DND-41 (cell line): ENCODE measurements at regions not wholly inside any gene's neighbourhood (a gene's known extent, or its start where the extent isn't known, plus 50 kb on each side); places are given as distances from the start of the nearest gene placed in this dataset.

ENCODE experiments used
- ATAC-seq: fragments of 200-7000 bp; cut with Tn5 transposase; 3 replicates; pipeline ENCODE4 v1.9.1; 2021; ENCODE audit warnings: low read depth; ENCODE audit not compliant: insufficient read depth
- DNase-seq: peaks from one replicate; pipeline ENCODE4 v3.0.0-alpha.2; 2020
- H2AFZ ChIP-seq: 2 replicates; pipeline ENCODE4 v1.6.0; 2012; ENCODE audit warnings: low read depth, low read length
- H3K27ac ChIP-seq: 2 replicates; pipeline ENCODE4 v1.5.1; 2012; ENCODE audit warnings: low read length, inconsistent platforms
- H3K27me3 ChIP-seq: fragments of 200-600 bp; sonication (generic); 2 replicates; pipeline ENCODE4 v1.6.0; 2012; ENCODE audit warnings: low read length, mild to moderate bottlenecking, inconsistent platforms; ENCODE audit not compliant: insufficient read depth, poor library complexity
- H3K36me3 ChIP-seq: 2 replicates; pipeline ENCODE4 v1.5.1; 2012; ENCODE audit warnings: low read length, inconsistent platforms; ENCODE audit not compliant: insufficient read depth
- H3K4me1 ChIP-seq: 2 replicates; pipeline ENCODE4 v1.5.1; 2012; ENCODE audit warnings: mild to moderate bottlenecking, low read length; ENCODE audit not compliant: insufficient read depth
- H3K4me2 ChIP-seq: 2 replicates; pipeline ENCODE4 v1.6.0; 2012; ENCODE audit warnings: mild to moderate bottlenecking, moderate library complexity, low read length, inconsistent platforms; ENCODE audit not compliant: insufficient read depth
- H3K4me3 ChIP-seq, 2 experiments: fragments of 200-600 bp in 1 of 2; shearing (Covaris generic) in 1 of 2; 2 replicates each; pipeline ENCODE4 v1.5.1; 2012 to 2016; ENCODE audit warnings: inconsistent platforms in 2 of 2, low read length in 2 of 2, mild to moderate bottlenecking in 2 of 2, low read depth in 1 of 2, moderate library complexity in 1 of 2
- H3K79me2 ChIP-seq: 2 replicates; pipeline ENCODE4 v1.6.0; 2012; ENCODE audit warnings: low read length, inconsistent platforms; ENCODE audit not compliant: insufficient read depth
- H3K9ac ChIP-seq: 2 replicates; pipeline ENCODE4 v1.6.0; 2012; ENCODE audit warnings: low read depth, mild to moderate bottlenecking, inconsistent platforms, low read length, moderate library complexity
- H3K9me3 ChIP-seq: 2 replicates; pipeline ENCODE4 v1.5.1; 2012; ENCODE audit warnings: low read length, moderate library complexity, mild to moderate bottlenecking, inconsistent platforms; ENCODE audit not compliant: insufficient read depth, severe bottlenecking
- H4K20me1 ChIP-seq: 2 replicates; pipeline ENCODE4 v1.6.0; 2012; ENCODE audit warnings: low read length; ENCODE audit not compliant: insufficient read depth
- EZH2 ChIP-seq: IDR thresholded peaks from 3 replicates; pipeline ENCODE4 v1.6.1; 2012; ENCODE audit warnings: borderline replicate concordance, low read depth, mild to moderate bottlenecking, moderate library complexity, low read length, inconsistent platforms; ENCODE audit not compliant: severe bottlenecking
- TF ChIP-seq, protein P1 (sequence below): IDR thresholded peaks from 2 replicates; pipeline ENCODE4 v1.5.1; 2012; ENCODE audit warnings: borderline replicate concordance, low read length, moderate library complexity, mild to moderate bottlenecking; ENCODE audit not compliant: poor library complexity, severe bottlenecking; ENCODE audit errors: extremely low read depth

DNA sequence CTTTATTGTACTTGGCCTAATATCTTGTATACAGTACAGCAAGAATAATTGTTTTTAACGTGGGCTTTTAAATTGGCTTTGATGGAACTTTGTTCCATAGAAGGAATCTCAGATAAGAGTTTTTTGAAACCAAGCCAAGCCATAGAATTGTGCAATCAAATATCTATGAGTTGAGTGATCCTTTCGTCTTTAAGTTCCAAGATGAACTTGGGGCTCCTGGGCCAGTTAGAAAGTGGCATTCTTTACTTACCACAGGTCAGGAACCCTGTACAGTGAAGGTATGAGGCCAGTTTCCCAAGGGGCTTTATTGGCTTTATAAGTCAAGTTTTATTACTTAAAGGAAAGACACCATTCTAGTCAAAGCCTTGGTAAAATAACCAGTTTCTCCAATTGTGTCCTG lies 2104.2 kb downstream of the PCDH7 start:
- no peak for ATAC-seq
- Histone ChIP-seq H3K4me2 (no peak overlapping the region), H3K36me3 (no peaks in the 10 kb centered on the region), H3K4me1 (no peaks in the 10 kb centered on the region), H3K9ac (no peak overlapping the region), H3K9me3 (peaks cover 23% of the 10 kb centered on the region), H3K79me2 (no peaks in the 10 kb centered on the region), H4K20me1 (no peaks in the 10 kb centered on the region), H3K4me3 (no peak overlapping the region), H2AFZ (no peak overlapping the region), H3K27me3 (no peaks in the 10 kb centered on the region), H3K27ac (no peak overlapping the region)
- DNase-seq: no peak
- TF ChIP-seq, protein P1, sequence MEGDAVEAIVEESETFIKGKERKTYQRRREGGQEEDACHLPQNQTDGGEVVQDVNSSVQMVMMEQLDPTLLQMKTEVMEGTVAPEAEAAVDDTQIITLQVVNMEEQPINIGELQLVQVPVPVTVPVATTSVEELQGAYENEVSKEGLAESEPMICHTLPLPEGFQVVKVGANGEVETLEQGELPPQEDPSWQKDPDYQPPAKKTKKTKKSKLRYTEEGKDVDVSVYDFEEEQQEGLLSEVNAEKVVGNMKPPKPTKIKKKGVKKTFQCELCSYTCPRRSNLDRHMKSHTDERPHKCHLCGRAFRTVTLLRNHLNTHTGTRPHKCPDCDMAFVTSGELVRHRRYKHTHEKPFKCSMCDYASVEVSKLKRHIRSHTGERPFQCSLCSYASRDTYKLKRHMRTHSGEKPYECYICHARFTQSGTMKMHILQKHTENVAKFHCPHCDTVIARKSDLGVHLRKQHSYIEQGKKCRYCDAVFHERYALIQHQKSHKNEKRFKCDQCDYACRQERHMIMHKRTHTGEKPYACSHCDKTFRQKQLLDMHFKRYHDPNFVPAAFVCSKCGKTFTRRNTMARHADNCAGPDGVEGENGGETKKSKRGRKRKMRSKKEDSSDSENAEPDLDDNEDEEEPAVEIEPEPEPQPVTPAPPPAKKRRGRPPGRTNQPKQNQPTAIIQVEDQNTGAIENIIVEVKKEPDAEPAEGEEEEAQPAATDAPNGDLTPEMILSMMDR: no peak
- no peak for TF ChIP-seq EZH2

DNA sequence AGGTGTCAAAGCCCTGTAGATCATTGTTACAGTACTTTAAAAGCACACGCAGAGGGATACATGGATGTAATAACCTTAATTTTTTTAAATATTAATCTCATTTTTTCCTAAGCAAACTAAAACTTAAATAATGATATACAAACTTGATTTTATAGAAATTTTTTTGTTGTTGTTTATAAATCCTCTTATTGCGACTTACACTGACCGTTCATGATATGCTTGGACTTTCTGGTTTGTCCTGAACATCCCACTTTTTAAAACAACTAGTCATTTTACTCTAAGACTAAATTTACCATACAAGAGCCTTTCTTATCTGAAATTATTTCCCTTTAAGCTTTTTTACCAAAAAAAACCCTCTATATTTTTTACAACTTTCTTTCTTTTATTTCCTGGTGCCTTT lies 2106.0 kb downstream of the PCDH7 start:
- no peaks in the 10 kb centered on the region for H4K20me1 ChIP-seq
- H3K9me3 ChIP-seq: peaks cover 23% of the 10 kb centered on the region
- H3K4me3 ChIP-seq: no peak overlapping the region
- H3K9ac ChIP-seq: no peak overlapping the region
- H3K4me1 ChIP-seq: no peaks in the 10 kb centered on the region
- no peak overlapping the region for H2AFZ ChIP-seq
- TF ChIP-seq, protein P1: no peak
- TF ChIP-seq EZH2: no peak
- no peak overlapping the region for H3K27ac ChIP-seq
- DNase-seq (no peak), ATAC-seq (no peak)
- H3K36me3 ChIP-seq: no peaks in the 10 kb centered on the region
- no peaks in the 10 kb centered on the region for H3K79me2 ChIP-seq
- H3K4me2 ChIP-seq: no peak overlapping the region
- H3K27me3 ChIP-seq: no peaks in the 10 kb centered on the region

DNA sequence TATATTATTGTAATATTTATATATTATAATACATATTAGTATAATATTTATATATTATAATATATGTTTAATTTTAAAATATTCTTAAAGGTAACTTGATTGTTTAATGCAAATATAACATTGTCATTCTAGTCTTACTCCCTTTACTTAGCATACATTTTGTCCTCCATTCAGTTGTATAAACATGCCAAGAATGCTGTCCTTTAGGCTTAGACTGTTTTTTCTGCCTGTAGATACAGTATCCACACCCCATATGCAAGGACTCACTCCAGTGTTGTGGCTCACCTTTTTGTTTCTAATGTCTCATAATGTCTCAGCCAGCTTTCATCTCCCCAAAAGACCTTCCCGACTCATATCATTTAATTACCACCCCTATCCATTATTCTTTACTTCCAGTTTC lies 2110.0 kb downstream of the PCDH7 start:
- DNase-seq: no peak
- H3K4me2 ChIP-seq: no peak overlapping the region
- no peak for TF ChIP-seq EZH2
- TF ChIP-seq, protein P1: no peak
- H3K4me1 ChIP-seq: no peaks in the 10 kb centered on the region
- H3K9me3 ChIP-seq: peaks cover 17% of the 10 kb centered on the region
- H2AFZ ChIP-seq: no peak overlapping the region
- no peak overlapping the region for H3K9ac ChIP-seq
- no peaks in the 10 kb centered on the region for H4K20me1 ChIP-seq
- ATAC-seq: no peak
- no peaks in the 10 kb centered on the region for H3K27me3 ChIP-seq
- H3K4me3 ChIP-seq: no peak overlapping the region
- no peak overlapping the region for H3K27ac ChIP-seq
- H3K79me2 ChIP-seq: no peaks in the 10 kb centered on the region
- no peaks in the 10 kb centered on the region for H3K36me3 ChIP-seq

DNA sequence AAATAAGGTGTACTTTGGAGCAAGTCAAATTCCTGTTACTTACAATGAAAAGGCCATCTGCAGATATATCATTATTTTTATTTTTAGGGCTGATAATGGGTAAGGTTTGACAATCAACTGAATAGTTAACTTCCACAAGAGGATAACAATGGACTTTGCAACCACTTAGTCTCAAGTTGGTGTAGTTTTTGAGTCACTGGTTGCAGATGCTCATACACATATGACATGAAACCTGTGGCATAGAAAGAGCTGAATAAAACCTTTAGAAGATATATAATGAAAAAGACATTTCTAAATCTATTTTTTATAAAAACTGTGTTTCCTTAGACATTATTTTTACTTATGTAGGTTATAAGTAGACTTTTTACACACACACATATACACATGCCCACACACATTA lies 2110.9 kb downstream of the PCDH7 start:
- Histone ChIP-seq H3K27ac (no peak overlapping the region), H3K4me3 (no peak overlapping the region), H3K4me1 (no peaks in the 10 kb centered on the region), H3K4me2 (no peak overlapping the region), H3K9ac (no peak overlapping the region), H3K79me2 (no peaks in the 10 kb centered on the region), H2AFZ (no peak overlapping the region), H3K9me3 (peaks cover 10% of the 10 kb centered on the region), H3K27me3 (no peaks in the 10 kb centered on the region), H4K20me1 (no peaks in the 10 kb centered on the region), H3K36me3 (no peaks in the 10 kb centered on the region)
- ATAC-seq (no peak), DNase-seq (no peak)
- TF ChIP-seq, protein P1: no peak
- TF ChIP-seq EZH2: no peak
